ENCODE measurements at regions not wholly inside any gene's neighbourhood (a gene's known extent, or its start where the extent isn't known, plus 50 kb on each side); places are given as distances from the start of the nearest gene placed in this dataset.

GRCh38 chr5:50964746-50965653 is 298.6 kb downstream of the PARP8 start:
- DNase-seq: no peak

- no peak for DNase-seq
Measured at GRCh38 chr5:50965654-50966375, 299.4 kb downstream of the PARP8 start.

- DNase-seq: no peak
Measured at GRCh38 chr5:50967009-50967562, 300.6 kb downstream of the PARP8 start.

GRCh38 chr5:50967563-50968355 is 301.3 kb downstream of the PARP8 start:
- DNase-seq: no peak

- no peak for DNase-seq
Measured at GRCh38 chr5:50968356-50969149, 302.1 kb downstream of the PARP8 start.

GRCh38 chr5:50969151-50970031 is 303.0 kb downstream of the PARP8 start:
- no peak for DNase-seq

- DNase-seq: no peak
Measured at GRCh38 chr5:50975840-50976239, 309.4 kb downstream of the PARP8 start.

- peak; percentile 16 for DNase-seq
Measured at GRCh38 chr5:50978924-50979323, 312.5 kb downstream of the PARP8 start.

- no peak for DNase-seq
Measured at GRCh38 chr5:50984640-50985039, 318.2 kb downstream of the PARP8 start.

GRCh38 chr5:50990296-50990924 is 324.0 kb downstream of the PARP8 start:
- no peak for DNase-seq

- no peak for DNase-seq
Measured at GRCh38 chr5:50995285-50995942, 329.0 kb downstream of the PARP8 start.

GRCh38 chr5:51001227-51001923 is 334.9 kb downstream of the PARP8 start:
- DNase-seq: no peak

- DNase-seq: no peak
Measured at GRCh38 chr5:51002368-51002767, 335.9 kb downstream of the PARP8 start.

GRCh38 chr5:51013036-51013435 is 346.6 kb downstream of the PARP8 start:
- no peak for DNase-seq

GRCh38 chr5:51018423-51018822 is 352.0 kb downstream of the PARP8 start:
- no peak for DNase-seq

GRCh38 chr5:51024263-51024662 is 357.8 kb downstream of the PARP8 start:
- DNase-seq: no peak

- no peak for DNase-seq
Measured at GRCh38 chr5:51027271-51027670, 356.0 kb upstream of the ISL1 start.

- DNase-seq: no peak
Measured at GRCh38 chr5:51028394-51028793, 354.9 kb upstream of the ISL1 start.

GRCh38 chr5:51033215-51033614 is 350.0 kb upstream of the ISL1 start:
- no peak for DNase-seq

Measured in NCI-H226 (cell line).